HEK293T (cell line): ENCODE measurements at regions not wholly inside any gene's neighbourhood (a gene's known extent, or its start where the extent isn't known, plus 50 kb on each side); places are given as distances from the start of the nearest gene placed in this dataset.

Source experiments
- BHLHE40 ChIP-seq: fragments of 450-650 bp; IDR thresholded peaks from 2 replicates; pipeline ENCODE4 v1.6.1; 2016; ENCODE audit warnings: mild to moderate bottlenecking, moderate library complexity, borderline replicate concordance
- ELF4 ChIP-seq: fragments of 450-650 bp; IDR thresholded peaks from 2 replicates; pipeline ENCODE4 v1.6.1; 2017; ENCODE audit warnings: antibody characterized with exemption
- FOXK2 ChIP-seq: fragments of 450-650 bp; IDR thresholded peaks from 2 replicates; pipeline ENCODE4 v1.6.1; 2016; ENCODE audit warnings: mild to moderate bottlenecking
- FOXM1 ChIP-seq: fragments of 450-650 bp; IDR thresholded peaks from 2 replicates; pipeline ENCODE4 v1.6.1; 2017; ENCODE audit warnings: mild to moderate bottlenecking, borderline replicate concordance
- SP1 ChIP-seq: fragments of 450-650 bp; IDR thresholded peaks from 2 replicates; pipeline ENCODE4 v1.6.1; 2017

- TF ChIP-seq ELF4: no peak
- no peak for TF ChIP-seq SP1
- TF ChIP-seq FOXM1: no peak
- no peak for TF ChIP-seq FOXK2
- TF ChIP-seq BHLHE40: no peak
Observed at GRCh38 chr5:171592076-171592475, 172.6 kb downstream of the FGF18 start.
